Caco-2 (cell line): ENCODE measurements at regions not wholly inside any gene's neighbourhood (a gene's known extent, or its start where the extent isn't known, plus 50 kb on each side); places are given as distances from the start of the nearest gene placed in this dataset.

Experiments
- BruUV-seq: library from RNA; stranded (reverse); fragments of 400-500 nt; replicated peaks from 2 replicates; lab custom pipeline; 2021; lab: Mats Ljungman, UMichigan
- CTCF ChIA-PET: fragments of 300-600 bp; sonication (Branson Sonifier 250); formaldehyde crosslinking; loops from one replicate; lab custom pipeline; 2022; ENCODE audit warnings: antibody characterized with exemption; lab: Charles Lee
- POLR2A ChIA-PET: fragments of 300-600 bp; sonication (Branson Sonifier 250); formaldehyde crosslinking; loops from one replicate; lab custom pipeline; 2022; ENCODE audit warnings: antibody characterized with exemption; lab: Charles Lee
- DNase-seq, 2 experiments: peaks; one replicate each; pipeline versions ENCODE4 v3.0.0 to v3.0.0-alpha.2; 2020 to 2022
- H3K27me3 ChIP-seq: replicated peaks from 2 replicates; pipeline ENCODE4 v1.6.0; 2011; ENCODE audit warnings: low read length; ENCODE audit not compliant: control insufficient read depth, insufficient read depth
- H3K36me3 ChIP-seq: 2 replicates; pipeline ENCODE4 v1.5.1; 2011; ENCODE audit warnings: low read length; ENCODE audit not compliant: control insufficient read depth, insufficient read depth
- H3K4me1 ChIP-seq: fragments of 250-450 bp; sonication (Bioruptor Pico); 2 replicates; pipeline ENCODE4 v1.5.1; 2020; ENCODE audit warnings: mild to moderate bottlenecking
- H3K4me3 ChIP-seq: 2 replicates; pipeline ENCODE4 v1.5.1; 2011; ENCODE audit warnings: low read depth, mild to moderate bottlenecking, control low read depth, low read length
- H3K9me3 ChIP-seq: fragments of 250-450 bp; sonication (Bioruptor Pico); 2 replicates; pipeline ENCODE4 v1.5.1; 2020; ENCODE audit warnings: mild to moderate bottlenecking, moderate library complexity
- H3K27ac Mint-ChIP-seq: one replicate; pipeline ENCODE4 v1.8.0; 2022; ENCODE audit warnings: mixed read lengths; ENCODE audit not compliant: unreplicated experiment
- H3K27me3 Mint-ChIP-seq: one replicate; pipeline ENCODE4 v1.8.0; 2022; ENCODE audit warnings: mixed read lengths; ENCODE audit not compliant: insufficient read depth, unreplicated experiment
- H3K36me3 Mint-ChIP-seq: one replicate; pipeline ENCODE4 v1.8.0; 2022; ENCODE audit warnings: mild to moderate bottlenecking, mixed read lengths; ENCODE audit not compliant: insufficient read depth, unreplicated experiment
- H3K4me1 Mint-ChIP-seq: one replicate; pipeline ENCODE4 v1.8.0; 2022; ENCODE audit warnings: low read depth, mixed read lengths; ENCODE audit not compliant: unreplicated experiment
- H3K4me3 Mint-ChIP-seq: one replicate; pipeline ENCODE4 v1.8.0; 2022; ENCODE audit warnings: mild to moderate bottlenecking, moderate library complexity, mixed read lengths; ENCODE audit not compliant: unreplicated experiment
- H3K9me3 Mint-ChIP-seq: one replicate; pipeline ENCODE4 v1.8.0; 2022; ENCODE audit warnings: mixed read lengths; ENCODE audit not compliant: unreplicated experiment
- CTCF ChIP-seq, 2 experiments: fragments of 200-600 bp in 1 of 2; IDR thresholded peaks; 1 replicate in 1 of 2; 2 replicates in 1 of 2; pipeline versions ENCODE4 v1.5.1 to v1.8.0; 2011 to 2022; ENCODE audit warnings: antibody characterized with exemption in 1 of 2, control low read depth in 1 of 2, inconsistent platforms in 1 of 2, low read depth in 1 of 2, low read length in 1 of 2, mild to moderate bottlenecking in 1 of 2, moderate library complexity in 1 of 2; ENCODE audit not compliant: insufficient read depth in 1 of 2, severe bottlenecking in 1 of 2, unreplicated experiment in 1 of 2
- intact Hi-C: fragments of 100-400 bp; cut with micrococcal nuclease; formaldehyde crosslinking; loops from one replicate; pipeline ENCODE4 v1.10.0; 2022; ENCODE audit not compliant: unreplicated experiment

- POLR2A ChIA-PET, result no interaction called here
Measured at GRCh38 chr7:94252971-94253370, 141.7 kb upstream of the COL1A2 start.

DNA sequence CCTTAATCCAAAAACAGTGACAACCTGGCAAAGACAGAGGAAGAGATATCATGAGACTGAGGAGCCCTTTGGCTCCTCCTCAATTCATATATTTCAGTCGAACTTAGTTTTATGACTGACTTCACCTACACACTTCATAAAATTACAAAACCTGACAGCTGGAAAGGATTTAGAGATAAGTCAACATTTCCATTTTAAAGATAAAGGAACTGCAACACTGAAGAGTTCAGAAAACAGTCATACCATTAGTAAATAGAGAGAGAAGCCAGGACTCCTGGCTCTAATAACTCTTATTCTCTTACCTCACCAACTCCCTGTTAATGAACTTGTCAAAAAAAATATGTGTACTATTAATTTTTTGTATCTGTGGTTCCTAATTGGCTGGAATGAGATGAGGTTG, 141.0 kb upstream of the COL1A2 start:
- Mint-ChIP-seq H3K9me3 (no peaks in the 10 kb centered on the region), H3K4me3 (no peak overlapping the region), H3K36me3 (no peaks in the 10 kb centered on the region), H3K27me3 (peaks cover 23% of the 10 kb centered on the region), H3K27ac (no peak overlapping the region), H3K4me1 (no peaks in the 10 kb centered on the region)
- Histone ChIP-seq H3K27me3 (peaks cover 1% of the 10 kb centered on the region; the same call in 1 of the 2 replicates), H3K4me1 (no peaks in the 10 kb centered on the region), H3K36me3 (no peaks in the 10 kb centered on the region), H3K9me3 (0 out of 2 replicates have a peak, but pooled peaks cover 13% of the 10 kb centered on the region), H3K4me3 (no peak overlapping the region)
- ChIA-PET CTCF (no interaction called here), POLR2A (no interaction called here)
- no TSS peak for BruUV-seq
- intact Hi-C loops, result no loop called here
- no peak for TF ChIP-seq CTCF (IDR thresholded peaks at IDR 0.05; ENCODE audit: insufficient read depth in 1 of 2, low read depth in 1 of 2, low read length in 1 of 2, severe bottlenecking in 1 of 2, unreplicated experiment in 1 of 2)
- DNase-seq, result no peak

More at GRCh38 chr7:94252971-94253370, 141.7 kb upstream of the COL1A2 start:
- Mint-ChIP-seq H3K27ac (no peak overlapping the region), H3K27me3 (peaks cover 23% of the 10 kb centered on the region), H3K36me3 (no peaks in the 10 kb centered on the region), H3K9me3 (no peaks in the 10 kb centered on the region), H3K4me3 (no peak overlapping the region), H3K4me1 (no peaks in the 10 kb centered on the region)
- Histone ChIP-seq H3K27me3 (peaks cover 1% of the 10 kb centered on the region; the same call in 1 of the 2 replicates), H3K9me3 (0 out of 2 replicates have a peak, but pooled peaks cover 13% of the 10 kb centered on the region), H3K36me3 (no peaks in the 10 kb centered on the region), H3K4me1 (no peaks in the 10 kb centered on the region), H3K4me3 (no peak overlapping the region)
- CTCF ChIA-PET, result no interaction called here
- BruUV-seq, result no TSS peak
- TF ChIP-seq CTCF (IDR thresholded peaks at IDR 0.05; ENCODE audit: insufficient read depth in 1 of 2, low read depth in 1 of 2, low read length in 1 of 2, severe bottlenecking in 1 of 2, unreplicated experiment in 1 of 2), result no peak
- intact Hi-C loops, result no loop called here
- no peak for DNase-seq

DNA sequence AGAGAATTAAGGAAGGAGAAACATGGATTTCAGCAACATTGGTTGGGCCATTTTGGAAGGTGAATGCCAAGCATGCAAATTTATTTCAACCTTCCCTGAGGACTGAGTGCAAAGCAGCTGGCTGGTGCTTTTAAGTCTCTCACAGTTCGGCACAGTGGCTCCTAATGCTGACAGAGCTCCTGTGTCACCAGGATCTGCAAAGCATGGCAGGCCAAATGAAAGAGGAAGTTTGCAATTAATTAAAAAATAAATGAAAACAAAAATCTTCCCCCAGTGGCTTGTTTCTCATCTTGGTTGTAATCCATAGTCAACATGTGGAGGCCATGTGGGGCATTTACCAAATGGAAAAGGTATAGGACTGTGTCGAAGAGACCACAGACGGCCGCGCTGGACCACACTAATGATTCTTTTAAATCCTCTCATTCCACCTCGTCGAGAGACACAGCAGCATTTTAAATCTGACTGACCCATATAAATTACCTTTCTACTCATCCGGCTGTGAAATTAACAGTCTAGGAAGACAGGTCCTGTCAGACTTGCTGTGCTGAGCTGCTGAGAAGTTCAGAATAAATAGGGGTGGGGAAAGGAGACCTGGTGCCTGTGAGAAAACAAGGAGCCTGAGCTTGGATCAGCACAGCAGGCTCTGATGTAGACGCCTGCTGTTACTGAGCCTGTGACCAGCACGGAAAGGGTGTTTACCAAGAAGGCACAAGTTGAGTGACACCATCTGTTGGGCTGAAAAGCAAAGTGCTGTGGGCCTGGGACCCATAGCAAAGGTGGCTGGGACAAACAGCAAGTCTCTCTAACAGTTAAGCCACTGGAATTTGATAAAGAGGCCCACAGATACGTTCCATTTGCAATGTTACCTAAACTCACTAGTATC, 136.0 kb upstream of the COL1A2 start:
- Mint-ChIP-seq H3K27ac (no peak overlapping the region), H3K36me3 (no peaks in the 10 kb centered on the region), H3K4me3 (no peak overlapping the region), H3K9me3 (no peaks in the 10 kb centered on the region), H3K4me1 (peaks cover 5% of the 10 kb centered on the region), H3K27me3 (peaks cover 17% of the 10 kb centered on the region)
- DNase-seq, result no peak
- Histone ChIP-seq H3K36me3 (no peaks in the 10 kb centered on the region), H3K4me3 (no peak overlapping the region), H3K27me3 (no peaks in the 10 kb centered on the region), H3K4me1 (no peaks in the 10 kb centered on the region), H3K9me3 (0 out of 2 replicates have a peak, but pooled peaks cover 13% of the 10 kb centered on the region)
- no peak for TF ChIP-seq CTCF (IDR thresholded peaks at IDR 0.05; ENCODE audit: insufficient read depth in 1 of 2, low read depth in 1 of 2, low read length in 1 of 2, severe bottlenecking in 1 of 2, unreplicated experiment in 1 of 2)
- BruUV-seq, result no TSS peak
- ChIA-PET POLR2A (no interaction called here), CTCF (no interaction called here)
- intact Hi-C loops, result no loop called here
